ENCODE measurements at regions not wholly inside any gene's neighbourhood (a gene's known extent, or its start where the extent isn't known, plus 50 kb on each side); places are given as distances from the start of the nearest gene placed in this dataset.

- TF ChIP-seq POLR2AphosphoS5 (IDR thresholded peaks at IDR 0.05; ENCODE audit: borderline replicate concordance, low read depth, low read length) (no peak), FOXP2 (optimal IDR thresholded peaks at IDR 0.05; ENCODE audit: control extremely low read depth, extremely low read length, insufficient read depth) (no peak)
Observed at GRCh38 chr1:60510162-60510561, 436.6 kb upstream of the C1orf87 start.

All from SK-N-MC (cell line).